A673 (cell line): ENCODE measurements at regions not wholly inside any gene's neighbourhood (a gene's known extent, or its start where the extent isn't known, plus 50 kb on each side); places are given as distances from the start of the nearest gene placed in this dataset.

ENCODE experiments used
- BruUV-seq: library from RNA; stranded (reverse); fragments of 400-500 nt; replicated peaks from 2 replicates; lab custom pipeline; 2021; lab: Mats Ljungman, UMichigan
- CTCF ChIA-PET: fragments of 300-600 bp; sonication (Branson Sonifier 250); formaldehyde crosslinking; loops from one replicate; lab custom pipeline; 2022; ENCODE audit warnings: antibody characterized with exemption; lab: Charles Lee
- POLR2A ChIA-PET: fragments of 300-600 bp; sonication (Branson Sonifier 250); formaldehyde crosslinking; loops from one replicate; lab custom pipeline; 2022; ENCODE audit warnings: antibody characterized with exemption; ENCODE audit not compliant: low non-redundant PET; lab: Charles Lee
- DNase-seq: peaks from one replicate; pipeline ENCODE4 v3.0.0-alpha.2; 2015; ENCODE audit warnings: low spot score
- H3K27ac ChIP-seq: fragments of 200-600 bp; sonication (generic); 2 replicates; pipeline ENCODE4 v1.5.1; 2016; ENCODE audit warnings: mixed run types, low read depth, mild to moderate bottlenecking, mixed read lengths, antibody characterized with exemption, low read length; ENCODE audit not compliant: poor library complexity, severe bottlenecking
- H3K27me3 ChIP-seq: fragments of 200-600 bp; sonication (generic); replicated peaks from 2 replicates; pipeline ENCODE4 v1.6.1; 2017; ENCODE audit warnings: mixed run types, low read depth, mild to moderate bottlenecking, mixed read lengths, antibody characterized with exemption, low read length; ENCODE audit not compliant: insufficient read depth, poor library complexity
- H3K36me3 ChIP-seq: fragments of 200-600 bp; sonication (generic); 2 replicates; pipeline ENCODE4 v1.6.1; 2016; ENCODE audit warnings: mixed run types, mild to moderate bottlenecking, mixed read lengths, antibody characterized with exemption, low read length; ENCODE audit not compliant: insufficient read depth, poor library complexity, severe bottlenecking
- H3K4me1 ChIP-seq: fragments of 200-600 bp; sonication (generic); 2 replicates; pipeline ENCODE4 v1.6.1; 2017; ENCODE audit warnings: mixed run types, mild to moderate bottlenecking, mixed read lengths, antibody characterized with exemption, low read length; ENCODE audit not compliant: insufficient read depth, poor library complexity, severe bottlenecking
- H3K4me3 ChIP-seq: fragments of 200-600 bp; sonication (generic); 2 replicates; pipeline ENCODE4 v1.5.1; 2016; ENCODE audit warnings: low read depth, mixed run types, mild to moderate bottlenecking, mixed read lengths, low read length; ENCODE audit not compliant: poor library complexity, severe bottlenecking
- H3K9me3 ChIP-seq: fragments of 200-600 bp; sonication (generic); 2 replicates; pipeline ENCODE4 v1.6.1; 2016; ENCODE audit warnings: mixed run types, low read depth, mild to moderate bottlenecking, mixed read lengths, antibody characterized with exemption, low read length; ENCODE audit not compliant: poor library complexity, severe bottlenecking
- CTCF ChIP-seq: fragments of 300-800, 200-600 bp; sonication (generic); conservative IDR thresholded peaks from 2 replicates; pipeline ENCODE4 v1.5.1; 2017; ENCODE audit warnings: low read depth, mild to moderate bottlenecking, antibody characterized with exemption, low read length, moderate library complexity, mixed read lengths
- EZH2 ChIP-seq: fragments of 200-600 bp; sonication (generic); IDR thresholded peaks from 2 replicates; pipeline ENCODE4 v1.6.1; 2017; ENCODE audit warnings: borderline replicate concordance, low read depth, mild to moderate bottlenecking, mixed read lengths, antibody characterized with exemption, low read length; ENCODE audit not compliant: poor library complexity, severe bottlenecking
- intact Hi-C: fragments of 100-400 bp; cut with micrococcal nuclease; formaldehyde crosslinking; loops from one replicate; pipeline ENCODE4 v1.10.0; 2022; ENCODE audit not compliant: unreplicated experiment

DNA sequence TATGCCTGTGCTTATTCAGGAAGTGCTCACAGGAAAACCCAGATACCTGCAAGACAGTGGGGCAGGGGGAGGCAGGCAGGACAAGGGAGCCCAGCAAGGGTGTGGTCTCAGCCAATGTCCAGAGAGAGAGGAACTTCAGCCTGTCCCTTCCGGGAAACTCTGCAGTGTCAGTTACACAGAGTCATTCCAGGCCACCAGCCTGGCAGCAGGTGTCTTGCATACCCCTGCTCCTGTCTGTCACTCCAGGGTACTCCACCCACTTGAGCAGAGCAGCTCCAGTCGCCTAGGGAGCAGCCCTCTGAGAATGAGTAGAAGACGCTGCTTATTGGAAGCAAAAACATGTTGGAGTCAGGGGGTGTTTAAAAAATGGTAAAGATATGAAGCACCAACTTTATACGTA is 431.2 kb upstream of the RGMA start:
- CTCF ChIA-PET, result no interaction called here
- no peak overlapping the region for H3K4me3 ChIP-seq
- POLR2A ChIA-PET, result no interaction called here
- H3K9me3 ChIP-seq, result no peaks in the 10 kb centered on the region
- no peak for TF ChIP-seq CTCF
- no peak for TF ChIP-seq EZH2
- intact Hi-C loops, result no loop called here
- peaks cover 15% of the 10 kb centered on the region for H3K27me3 ChIP-seq
- BruUV-seq, result no TSS peak
- H3K36me3 ChIP-seq, result no peaks in the 10 kb centered on the region
- DNase-seq, result no peak
- H3K4me1 ChIP-seq, result no peaks in the 10 kb centered on the region
- H3K27ac ChIP-seq, result no peak overlapping the region

DNA sequence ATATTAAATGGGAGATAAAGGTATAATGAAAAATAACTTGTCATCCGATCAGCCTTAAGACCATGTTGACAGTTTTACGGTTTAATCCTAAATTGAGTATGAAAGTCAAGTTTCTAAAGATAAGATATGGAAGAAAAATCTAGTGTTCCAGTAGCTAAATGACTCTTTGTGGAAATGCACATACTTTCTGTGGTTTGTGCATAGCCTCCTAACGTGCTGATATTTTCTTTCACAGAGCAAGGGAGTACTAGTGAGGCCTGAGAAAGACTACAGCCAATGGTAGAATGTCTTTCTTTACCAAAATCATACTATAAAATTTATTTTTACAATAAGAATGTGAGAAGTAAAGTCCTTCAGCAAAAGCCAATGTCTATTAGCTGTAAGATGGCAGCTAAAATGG is 430.6 kb upstream of the RGMA start:
- BruUV-seq, result no TSS peak
- DNase-seq, result no peak
- Histone ChIP-seq H3K27me3 (peaks cover 15% of the 10 kb centered on the region), H3K27ac (no peak overlapping the region), H3K4me1 (no peaks in the 10 kb centered on the region), H3K36me3 (no peaks in the 10 kb centered on the region), H3K4me3 (no peak overlapping the region), H3K9me3 (no peaks in the 10 kb centered on the region)
- CTCF ChIA-PET, result no interaction called here
- POLR2A ChIA-PET, result no interaction called here
- TF ChIP-seq EZH2 (no peak), CTCF (no peak)
- intact Hi-C loops, result no loop called here

DNA sequence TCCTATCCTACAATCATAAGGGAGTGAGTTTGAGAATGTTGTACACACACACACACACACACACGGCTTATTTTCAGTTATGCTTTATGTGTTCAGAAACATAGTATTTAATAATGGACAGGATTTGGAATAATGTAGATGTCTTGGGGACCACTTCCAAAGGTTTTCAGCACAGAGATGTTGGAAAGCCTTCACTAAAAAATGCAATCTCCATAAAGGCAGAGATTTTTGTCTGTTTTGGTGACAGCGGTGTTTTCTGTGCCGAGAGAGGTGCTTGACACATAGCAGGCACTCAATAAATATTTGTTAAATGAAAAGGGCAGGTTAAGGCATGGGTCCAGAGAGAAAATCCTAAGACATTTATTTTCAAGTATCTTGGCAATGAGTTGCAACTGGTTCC is 428.2 kb upstream of the RGMA start:
- no peaks in the 10 kb centered on the region for H3K9me3 ChIP-seq
- H3K4me3 ChIP-seq, result no peak overlapping the region
- no peak for DNase-seq
- no TSS peak for BruUV-seq
- H3K27me3 ChIP-seq, result peaks cover 15% of the 10 kb centered on the region
- no peak overlapping the region for H3K27ac ChIP-seq
- H3K4me1 ChIP-seq, result no peaks in the 10 kb centered on the region
- CTCF ChIA-PET, result no interaction called here
- intact Hi-C loops, result no loop called here
- POLR2A ChIA-PET, result no interaction called here
- no peaks in the 10 kb centered on the region for H3K36me3 ChIP-seq
- TF ChIP-seq EZH2 (no peak), CTCF (no peak)
